ENCODE measurements at regions not wholly inside any gene's neighbourhood (a gene's known extent, or its start where the extent isn't known, plus 50 kb on each side); places are given as distances from the start of the nearest gene placed in this dataset.
A peak's percentile ranks its signal among the peaks of the same experiment; 100 is the strongest.

- H3K9ac ChIP-seq (ENCODE audit: insufficient read depth in 1 of 2, low read length in 2 of 2) = no peak overlapping the region
- no peak overlapping the region for H3K27ac ChIP-seq (ENCODE audit: low read depth in 1 of 2, low read length in 1 of 2)
- no peak for ATAC-seq (ENCODE audit: insufficient read depth, low FRiP score)
- no peak for TF ChIP-seq CTCF (IDR thresholded peaks at IDR 0.05; ENCODE audit: control extremely low read depth, extremely low read depth)
- no peaks in the 10 kb centered on the region for H3K4me1 ChIP-seq (ENCODE audit: control insufficient read depth in 5 of 5, insufficient read depth in 5 of 5, low read length in 5 of 5)
- no peak overlapping the region for H3K4me3 ChIP-seq
- H3K27me3 ChIP-seq (ENCODE audit: control insufficient read depth in 3 of 3, insufficient read depth in 3 of 3, low read length in 2 of 3) = no peaks in the 10 kb centered on the region
- H3K9me3 ChIP-seq (ENCODE audit: control insufficient read depth in 4 of 4, insufficient read depth in 3 of 4, low read length in 3 of 4) = no peaks in the 10 kb centered on the region
- no peaks in the 10 kb centered on the region for H3K36me3 ChIP-seq (ENCODE audit: control insufficient read depth in 4 of 4, insufficient read depth in 4 of 4, low read length in 4 of 4)
- no peak for DNase-seq
Observed at GRCh38 chr3:8153800-8154199, 347.8 kb upstream of the LMCD1 start.

- DNase-seq = peak in 1 of 3 donors; percentile 16
Observed at GRCh38 chr3:8154617-8155016, 347.0 kb upstream of the LMCD1 start.

GRCh38 chr3:8156138-8156537 is 345.5 kb upstream of the LMCD1 start:
- H3K9me3 ChIP-seq (ENCODE audit: control insufficient read depth in 4 of 4, insufficient read depth in 3 of 4, low read length in 3 of 4) = no peaks in the 10 kb centered on the region
- no peaks in the 10 kb centered on the region for H3K27me3 ChIP-seq (ENCODE audit: control insufficient read depth in 3 of 3, insufficient read depth in 3 of 3, low read length in 2 of 3)
- TF ChIP-seq CTCF (IDR thresholded peaks at IDR 0.05; ENCODE audit: control extremely low read depth, extremely low read depth) = no peak
- DNase-seq (no peak), ATAC-seq (ENCODE audit: insufficient read depth, low FRiP score) (no peak)
- H3K9ac ChIP-seq (ENCODE audit: insufficient read depth in 1 of 2, low read length in 2 of 2) = no peak overlapping the region
- H3K36me3 ChIP-seq (ENCODE audit: control insufficient read depth in 4 of 4, insufficient read depth in 4 of 4, low read length in 4 of 4) = no peaks in the 10 kb centered on the region
- no peak overlapping the region for H3K4me3 ChIP-seq
- no peaks in the 10 kb centered on the region for H3K4me1 ChIP-seq (ENCODE audit: control insufficient read depth in 5 of 5, insufficient read depth in 5 of 5, low read length in 5 of 5)
- WGBS, 2 donors = 69 to 72% methylated on average over 6 of the region's 6 CpGs
- H3K27ac ChIP-seq (ENCODE audit: low read depth in 1 of 2, low read length in 1 of 2) = no peak overlapping the region

More at GRCh38 chr3:8154617-8155016, 347.0 kb upstream of the LMCD1 start:
- Histone ChIP-seq H3K27ac (ENCODE audit: low read depth in 1 of 2, low read length in 1 of 2) (no peak overlapping the region), H3K27me3 (ENCODE audit: control insufficient read depth in 3 of 3, insufficient read depth in 3 of 3, low read length in 2 of 3) (no peaks in the 10 kb centered on the region), H3K9ac (ENCODE audit: insufficient read depth in 1 of 2, low read length in 2 of 2) (no peak overlapping the region), H3K36me3 (ENCODE audit: control insufficient read depth in 4 of 4, insufficient read depth in 4 of 4, low read length in 4 of 4) (no peaks in the 10 kb centered on the region), H3K9me3 (ENCODE audit: control insufficient read depth in 4 of 4, insufficient read depth in 3 of 4, low read length in 3 of 4) (no peaks in the 10 kb centered on the region), H3K4me3 (no peak overlapping the region), H3K4me1 (ENCODE audit: control insufficient read depth in 5 of 5, insufficient read depth in 5 of 5, low read length in 5 of 5) (no peaks in the 10 kb centered on the region)
- no peak for ATAC-seq (ENCODE audit: insufficient read depth, low FRiP score)
- WGBS, 2 donors = 69 to 74% methylated on average over 3 of the region's 3 CpGs
- no peak for TF ChIP-seq CTCF (IDR thresholded peaks at IDR 0.05; ENCODE audit: control extremely low read depth, extremely low read depth)

GRCh38 chr3:8156831-8157230 is 344.8 kb upstream of the LMCD1 start:
- 93 to 96% methylated on average over 2 of the region's 2 CpGs for WGBS, 2 donors
- Histone ChIP-seq H3K9me3 (ENCODE audit: control insufficient read depth in 4 of 4, insufficient read depth in 3 of 4, low read length in 3 of 4) (peaks cover 0 to 1% (median 0%) of the 10 kb centered on the region in 4 donors), H3K4me1 (ENCODE audit: control insufficient read depth in 5 of 5, insufficient read depth in 5 of 5, low read length in 5 of 5) (no peaks in the 10 kb centered on the region), H3K27ac (ENCODE audit: low read depth in 1 of 2, low read length in 1 of 2) (no peak overlapping the region), H3K36me3 (ENCODE audit: control insufficient read depth in 4 of 4, insufficient read depth in 4 of 4, low read length in 4 of 4) (no peaks in the 10 kb centered on the region), H3K9ac (ENCODE audit: insufficient read depth in 1 of 2, low read length in 2 of 2) (no peak overlapping the region), H3K27me3 (ENCODE audit: control insufficient read depth in 3 of 3, insufficient read depth in 3 of 3, low read length in 2 of 3) (no peaks in the 10 kb centered on the region), H3K4me3 (no peak overlapping the region)
- TF ChIP-seq CTCF (IDR thresholded peaks at IDR 0.05; ENCODE audit: control extremely low read depth, extremely low read depth) = no peak
- ATAC-seq (ENCODE audit: insufficient read depth, low FRiP score) (no peak), DNase-seq (no peak)

Data from lung (tissue), 11 donors.